Stimulated activated CD8-positive, alpha-beta memory T cell treated with anti-CD3 and anti-CD28 coated beads, Interleukin-7, amount 100 ng/mL, for 24 hours (primary cell): ENCODE measurements at regions not wholly inside any gene's neighbourhood (a gene's known extent, or its start where the extent isn't known, plus 50 kb on each side); places are given as distances from the start of the nearest gene placed in this dataset.

Source experiments
- DNase-seq: peaks from one replicate; pipeline ENCODE4 v3.0.0-alpha.2; 2020; ENCODE audit warnings: low read depth

GRCh38 chr4:152269448-152270191, 266.3 kb downstream of the FBXW7 start:
- DNase-seq = no peak

GRCh38 chr4:152267811-152268210, 268.1 kb downstream of the FBXW7 start:
- no peak for DNase-seq

GRCh38 chr4:152266831-152267480, 268.9 kb downstream of the FBXW7 start:
- DNase-seq = no peak

GRCh38 chr4:152265149-152265621, 270.7 kb downstream of the FBXW7 start:
- DNase-seq = no peak

GRCh38 chr4:152264106-152264505, 271.8 kb downstream of the FBXW7 start:
- DNase-seq = no peak

- DNase-seq = no peak
These were observed 276.0 kb downstream of the FBXW7 start for GRCh38 chr4:152259866-152260265.

GRCh38 chr4:152258804-152259708, 276.8 kb downstream of the FBXW7 start:
- no peak for DNase-seq

- no peak for DNase-seq
These were observed 277.5 kb downstream of the FBXW7 start for GRCh38 chr4:152258391-152258790.

GRCh38 chr4:152257601-152258066, 278.3 kb downstream of the FBXW7 start:
- no peak for DNase-seq

- DNase-seq = no peak
These were observed 278.9 kb downstream of the FBXW7 start for GRCh38 chr4:152256996-152257395.

- DNase-seq = peak; percentile 5
These were observed 280.5 kb downstream of the FBXW7 start for GRCh38 chr4:152255437-152255836.

- DNase-seq = no peak
These were observed 287.5 kb downstream of the FBXW7 start for GRCh38 chr4:152248347-152248746.

GRCh38 chr4:152247271-152247975, 288.5 kb downstream of the FBXW7 start:
- no peak for DNase-seq

GRCh38 chr4:152246659-152247058, 289.2 kb downstream of the FBXW7 start:
- no peak for DNase-seq

- no peak for DNase-seq
These were observed 290.2 kb downstream of the FBXW7 start for GRCh38 chr4:152245680-152246079.

GRCh38 chr4:152244659-152245058, 291.2 kb downstream of the FBXW7 start:
- no peak for DNase-seq

- no peak for DNase-seq
These were observed 291.8 kb downstream of the FBXW7 start for GRCh38 chr4:152243896-152244595.

- no peak for DNase-seq
These were observed 292.7 kb downstream of the FBXW7 start for GRCh38 chr4:152243206-152243605.

GRCh38 chr4:152240232-152240631, 295.7 kb downstream of the FBXW7 start:
- DNase-seq = no peak

GRCh38 chr4:152239216-152239615, 296.7 kb downstream of the FBXW7 start:
- DNase-seq = no peak

GRCh38 chr4:152236519-152237056, 299.3 kb downstream of the FBXW7 start:
- no peak for DNase-seq
